ENCODE measurements at regions not wholly inside any gene's neighbourhood (a gene's known extent, or its start where the extent isn't known, plus 50 kb on each side); places are given as distances from the start of the nearest gene placed in this dataset.

- TF ChIP-seq EZH2 (IDR thresholded peaks at IDR 0.05) (no peak), POLR2AphosphoS5 (IDR thresholded peaks at IDR 0.05; ENCODE audit: borderline replicate concordance, low read depth, low read length) (no peak)
Observed at GRCh38 chr7:68005992-68006391, 1009.4 kb downstream of the TYW1 start.
